ENCODE measurements at regions not wholly inside any gene's neighbourhood (a gene's known extent, or its start where the extent isn't known, plus 50 kb on each side); places are given as distances from the start of the nearest gene placed in this dataset.

DNA sequence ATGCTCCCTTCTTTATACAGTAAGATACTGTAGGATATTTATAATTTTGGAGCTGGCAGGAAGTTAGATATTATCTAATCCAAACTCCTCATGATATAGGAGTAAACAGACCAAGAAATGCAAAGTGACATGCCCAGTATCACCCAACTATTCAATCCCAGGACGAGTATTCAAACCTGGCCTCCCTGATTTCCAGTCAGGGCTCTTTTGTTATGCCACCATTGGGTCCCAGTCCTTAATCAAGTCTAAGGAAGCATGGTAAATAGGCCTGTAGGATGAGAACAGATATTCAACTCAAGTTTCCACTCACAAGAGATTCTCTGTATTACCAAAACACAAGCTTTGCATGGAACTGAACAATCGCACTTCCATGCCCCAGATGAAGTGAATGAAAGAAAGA, 484.0 kb upstream of the API5 start:
- FAIRE-seq (no peak), DNase-seq (ENCODE audit: low read depth, low spot score) (no peak)
- intact Hi-C loops (cut with micrococcal nuclease) (no loop called here), dilution Hi-C loops (cut with MboI; ENCODE audit: extremely low pct_ligation_motif_present, low sequenced_read_pairs) (no loop called here)
- Histone ChIP-seq H3K27me3 (ENCODE audit: control insufficient read depth in 2 of 2, insufficient read depth in 2 of 2, low read length in 2 of 2) (no peaks in the 10 kb centered on the region), H3K79me2 (ENCODE audit: control insufficient read depth, insufficient read depth, low read length) (no peaks in the 10 kb centered on the region), H3K4me3 (replicated peaks in 1 of 3; ENCODE audit: insufficient read depth in 1 of 3, low read depth in 1 of 3, low read length in 3 of 3) (no peak overlapping the region), H3K36me3 (ENCODE audit: control insufficient read depth in 2 of 2, extremely low read depth in 1 of 2, insufficient read depth in 2 of 2, low read length in 2 of 2) (no peaks in the 10 kb centered on the region), H3K9ac (replicated peaks; ENCODE audit: extremely low read depth, insufficient read depth, low read length) (no peak overlapping the region), H3K27ac (ENCODE audit: insufficient read depth, low read depth, low read length) (no peak overlapping the region), H3K9me3 (replicated peaks; ENCODE audit: control insufficient read depth, insufficient read depth, low read length) (no peaks in the 10 kb centered on the region), H2AFZ (ENCODE audit: low read depth, low read length) (no peak overlapping the region), H4K20me1 (replicated peaks; ENCODE audit: control insufficient read depth, extremely low read depth, insufficient read depth, low read length) (no peaks in the 10 kb centered on the region), H3K9me1 (replicated peaks; ENCODE audit: control insufficient read depth, extremely low read depth, insufficient read depth, low read length) (no peaks in the 10 kb centered on the region), H3K4me2 (ENCODE audit: insufficient read depth, low read length) (no peak overlapping the region), H3K4me1 (ENCODE audit: control insufficient read depth, extremely low read depth, insufficient read depth, low read length) (no peaks in the 10 kb centered on the region)
- CTCF ChIA-PET, result no interaction called here
- TF ChIP-seq MYC (IDR thresholded peaks at IDR 0.05; ENCODE audit: low read depth, low read length), result no peak
- TF ChIP-seq FOS (IDR thresholded peaks at IDR 0.05; ENCODE audit: borderline replicate concordance, insufficient read depth, low read length), result no peak
- no peak for TF ChIP-seq POLR2A (IDR thresholded peaks at IDR 0.05; ENCODE audit: low read depth, low read length)
- TF ChIP-seq JUN (IDR thresholded peaks at IDR 0.05; ENCODE audit: borderline replicate concordance, insufficient read depth, insufficient read length, low read depth), result no peak
- TF ChIP-seq MAX (IDR thresholded peaks at IDR 0.05; ENCODE audit: insufficient read depth, insufficient read length), result no peak
- TF ChIP-seq CTCF (IDR thresholded peaks at IDR 0.05; ENCODE audit: extremely low read depth in 1 of 2, insufficient read depth in 1 of 2, low read depth in 1 of 2, low read length in 2 of 2), result no peak
- no peak for TF ChIP-seq GATA2 (IDR thresholded peaks at IDR 0.05; ENCODE audit: insufficient read depth, insufficient read length, low read depth, low read length)
- TF ChIP-seq POLR2AphosphoS5 (IDR thresholded peaks at IDR 0.05; ENCODE audit: insufficient read depth, low read depth, low read length), result no peak
- TF ChIP-seq EZH2 (IDR thresholded peaks at IDR 0.05; ENCODE audit: borderline replicate concordance, low read depth, low read length, severe bottlenecking), result no peak
- POLR2A ChIA-PET, result no interaction called here
- no TSS peak for BruUV-seq (replicated peaks)

Measured in endothelial cell of umbilical vein (primary cell).